GM12864 (cell line): ENCODE measurements at regions not wholly inside any gene's neighbourhood (a gene's known extent, or its start where the extent isn't known, plus 50 kb on each side); places are given as distances from the start of the nearest gene placed in this dataset.

Experiments
- DNase-seq: peaks from one replicate; pipeline ENCODE4 v3.0.0-alpha.2; 2011; ENCODE audit warnings: low read depth
- H3K4me3 ChIP-seq: 2 replicates; pipeline ENCODE4 v1.5.1; 2011; ENCODE audit warnings: mild to moderate bottlenecking, low read depth, low read length, control low read depth
- CTCF ChIP-seq: IDR thresholded peaks from 2 replicates; pipeline ENCODE4 v1.5.1; 2011; ENCODE audit warnings: low read depth, mild to moderate bottlenecking, moderate library complexity, low read length, control low read depth, inconsistent platforms; ENCODE audit errors: missing control alignments

DNA sequence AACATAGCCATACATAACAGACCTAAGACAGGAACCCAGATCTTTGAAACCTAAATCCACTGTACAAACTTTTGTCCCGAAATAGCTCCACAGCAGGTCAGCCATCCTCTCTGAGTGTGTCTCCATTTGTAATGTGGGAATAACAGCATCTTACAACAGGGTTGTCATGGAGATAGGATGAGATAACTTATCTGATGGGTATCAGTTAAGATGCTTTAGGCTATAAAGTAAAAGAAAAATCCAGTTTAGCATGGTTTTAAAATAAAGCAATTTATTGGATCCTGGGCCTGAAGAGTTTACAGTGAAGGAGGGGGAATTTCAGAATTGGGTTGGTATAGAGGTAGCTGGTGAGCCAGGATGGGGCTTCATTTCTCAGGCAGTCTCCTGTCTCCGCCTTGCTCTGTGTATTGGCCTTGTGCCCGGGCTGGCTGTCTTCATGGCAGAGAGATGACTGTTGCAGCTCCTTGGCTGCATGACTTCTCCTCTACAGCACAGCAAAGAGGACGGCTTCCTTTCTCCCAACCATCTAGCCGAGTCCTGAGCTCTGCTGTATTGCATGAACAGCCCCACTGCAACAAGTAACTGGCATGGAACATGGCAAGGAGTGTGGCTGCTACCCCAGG, 131.9 kb upstream of the PROK2 start:
- TF ChIP-seq CTCF: no peak
- no peak for DNase-seq
- H3K4me3 ChIP-seq: no peak overlapping the region

GRCh38 chr3:71912839-71913495, 128.0 kb upstream of the PROK2 start:
- DNase-seq: no peak
- no peak for TF ChIP-seq CTCF
- H3K4me3 ChIP-seq: no peak overlapping the region

DNA sequence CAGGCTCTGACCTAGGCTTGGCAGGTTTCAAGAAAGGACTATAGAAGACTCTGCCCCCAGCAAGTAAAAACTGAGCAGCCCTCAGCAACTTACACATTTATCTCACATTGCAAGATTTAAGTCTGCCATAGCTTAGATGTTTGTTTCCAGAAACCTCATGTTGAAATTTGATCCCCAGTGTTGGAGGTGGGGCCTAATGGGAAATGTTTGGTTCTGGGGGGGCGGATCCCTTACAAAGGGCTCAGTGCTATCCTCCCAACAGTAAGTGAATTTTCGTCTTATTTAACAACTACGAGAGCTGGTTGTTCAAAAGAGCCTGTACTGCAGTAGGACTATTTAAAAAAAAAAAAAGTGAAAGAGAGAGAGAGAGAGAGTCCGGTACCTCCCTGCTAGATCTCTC, 125.2 kb upstream of the PROK2 start:
- H3K4me3 ChIP-seq: no peak overlapping the region
- DNase-seq: no peak
- no peak for TF ChIP-seq CTCF

DNA sequence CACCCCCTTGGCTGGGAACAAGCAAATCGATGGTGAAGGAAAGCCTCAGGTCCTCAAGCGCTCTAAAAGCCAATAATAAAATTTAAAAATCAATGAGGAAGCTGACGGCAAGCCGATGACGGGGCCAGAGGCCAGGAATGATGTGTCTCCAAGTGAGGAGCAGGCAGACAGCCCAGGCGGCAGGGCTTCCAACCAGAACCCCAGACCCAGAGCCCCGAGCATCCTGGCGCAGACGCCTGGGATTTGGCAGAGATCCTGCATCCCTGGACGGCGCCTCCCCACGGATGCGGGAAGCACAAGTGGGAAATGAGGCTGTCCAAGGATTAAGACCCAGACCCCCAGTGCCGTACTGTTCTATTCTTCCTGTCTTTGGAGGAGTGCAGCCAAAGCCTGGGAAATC, 123.0 kb upstream of the PROK2 start:
- H3K4me3 ChIP-seq: no peak overlapping the region
- DNase-seq: no peak
- TF ChIP-seq CTCF: no peak

DNA sequence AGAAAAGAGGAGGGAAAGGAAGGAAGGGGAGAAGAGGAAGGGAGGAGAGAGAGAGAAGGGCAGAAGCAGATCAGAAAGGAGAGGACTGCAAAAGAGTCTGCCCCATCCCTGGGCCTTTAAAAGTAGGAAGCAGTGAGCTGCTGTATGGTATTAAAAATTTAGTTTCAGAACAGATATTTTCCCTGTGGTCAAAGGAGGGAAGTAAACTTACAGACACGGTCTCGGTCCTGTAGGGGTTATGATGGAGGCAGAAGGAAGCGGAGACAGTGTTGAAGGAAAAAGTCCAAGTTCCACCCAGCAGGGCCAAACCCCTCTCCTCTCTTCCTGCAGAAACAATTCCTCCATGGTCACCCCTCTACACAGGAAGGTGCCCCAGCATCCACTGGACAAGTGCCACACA, 122.0 kb upstream of the PROK2 start:
- no peak for DNase-seq
- H3K4me3 ChIP-seq: no peak overlapping the region
- TF ChIP-seq CTCF: no peak

- peak; percentile 49 for DNase-seq
- no peak overlapping the region for H3K4me3 ChIP-seq
- TF ChIP-seq CTCF: no peak
Observed at GRCh38 chr3:71905426-71905825, 120.5 kb upstream of the PROK2 start.

DNA sequence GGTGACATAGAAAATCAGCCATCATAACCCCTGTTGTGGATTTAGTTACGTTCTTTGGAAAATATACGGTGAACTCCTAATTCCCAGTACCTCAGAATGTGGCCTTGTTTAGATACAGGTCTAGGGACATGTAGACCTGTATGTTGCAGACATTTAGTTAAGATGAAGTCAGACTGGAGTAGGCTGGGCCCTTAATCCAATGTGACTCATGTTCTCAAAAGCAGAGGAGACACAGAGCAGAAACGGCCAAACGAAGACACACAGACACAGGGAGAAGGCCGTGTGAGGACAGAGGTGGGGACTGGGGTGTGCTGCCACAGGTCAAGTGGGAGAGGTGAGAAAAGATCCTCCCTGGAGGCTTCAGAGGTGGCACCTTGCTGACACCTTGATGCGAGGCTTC, 119.0 kb upstream of the PROK2 start:
- H3K4me3 ChIP-seq: no peak overlapping the region
- TF ChIP-seq CTCF: no peak
- no peak for DNase-seq
